ENCODE measurements at regions not wholly inside any gene's neighbourhood (a gene's known extent, or its start where the extent isn't known, plus 50 kb on each side); places are given as distances from the start of the nearest gene placed in this dataset.

GRCh38 chr22:48100685-48101417, 1338.4 kb downstream of the TBC1D22A start:
- POLR2A ChIA-PET, result no interaction called here
- intact Hi-C loops (cut with micrococcal nuclease; ENCODE audit: unreplicated experiment), result no loop called here

GRCh38 chr22:48099671-48100070, 1337.2 kb downstream of the TBC1D22A start:
- Histone ChIP-seq H3K9me3 (ENCODE audit: low read length) (no peaks in the 10 kb centered on the region), H4K20me1 (ENCODE audit: insufficient read depth, low read length) (no peaks in the 10 kb centered on the region), H3K27me3 (ENCODE audit: control insufficient read depth in 1 of 2, insufficient read depth in 2 of 2, low read length in 2 of 2) (peaks cover 1 to 51% of the 10 kb centered on the region in 2 experiments; a peak in 4 of 5 replicates), H3K9ac (ENCODE audit: insufficient read depth, low read depth, low read length) (no peak overlapping the region), H3K4me2 (ENCODE audit: low read depth, low read length) (no peak overlapping the region), H3K27ac (ENCODE audit: extremely low read length, insufficient read depth, low read length) (no peak overlapping the region), H3K4me1 (ENCODE audit: insufficient read depth, low read length) (no peaks in the 10 kb centered on the region), H3K79me2 (ENCODE audit: insufficient read depth, low read length) (no peaks in the 10 kb centered on the region), H3K4me3 (replicated peaks in 1 of 3; ENCODE audit: insufficient read depth in 1 of 3, low read depth in 2 of 3, low read length in 3 of 3) (no peak overlapping the region), H3K36me3 (replicated peaks in 1 of 2; ENCODE audit: control insufficient read depth in 1 of 2, insufficient read depth in 2 of 2, low read length in 2 of 2) (no peaks in the 10 kb centered on the region), H2AFZ (ENCODE audit: low read length) (no peak overlapping the region)
- ChIA-PET POLR2A (no interaction called here), CTCF (ENCODE audit: low intra/inter-chr PET ratio, low total read pairs) (no interaction called here)
- in situ Hi-C loops (cut with HindIII; ENCODE audit: extremely low pct_ligation_motif_present, low pct_unique_long_range_greater_than_20kb), result no loop called here
- FAIRE-seq (no peak), DNase-seq (ENCODE audit: low spot score) (no peak), ATAC-seq (no peak; the same call in 2 of the 3 replicates)
- BruUV-seq (replicated peaks), result no TSS peak
- 49% methylated on average over 5 of the region's 9 CpGs for WGBS (ENCODE audit: low lambda C conversion rate)
- intact Hi-C loops (cut with micrococcal nuclease; ENCODE audit: unreplicated experiment), result no loop called here
- TF ChIP-seq IRF9 (CRISPR knock-in tag; IDR thresholded peaks at IDR 0.05; ENCODE audit: borderline replicate concordance), result no peak
- no peak for TF ChIP-seq ARID3A (IDR thresholded peaks at IDR 0.05; ENCODE audit: low read depth, low read length)
- no peak for TF ChIP-seq KLF15 (CRISPR knock-in tag; IDR thresholded peaks at IDR 0.05; ENCODE audit: borderline replicate concordance)
- no peak for TF ChIP-seq ZNF660 (CRISPR knock-in tag; IDR thresholded peaks at IDR 0.05; ENCODE audit: borderline replicate concordance, low read depth)
- no peak for TF ChIP-seq ATF7-NPFF (CRISPR knock-in tag; IDR thresholded peaks at IDR 0.05; ENCODE audit: low read depth)
- no peak for TF ChIP-seq ZNF251 (CRISPR knock-in tag; IDR thresholded peaks at IDR 0.05)
- no peak for TF ChIP-seq ERF (CRISPR knock-in tag; IDR thresholded peaks at IDR 0.05)
- TF ChIP-seq MAZ (IDR thresholded peaks at IDR 0.05; ENCODE audit: borderline replicate concordance, low read depth, low read length), result no peak
- TF ChIP-seq MAZ (CRISPR knock-in tag; IDR thresholded peaks at IDR 0.05; ENCODE audit: low read depth), result no peak
- no peak for TF ChIP-seq UBTF (CRISPR knock-in tag; IDR thresholded peaks at IDR 0.05)
- TF ChIP-seq KDM5A (IDR thresholded peaks at IDR 0.05; ENCODE audit: borderline replicate concordance, low read length), result no peak

More at GRCh38 chr22:48100685-48101417, 1338.4 kb downstream of the TBC1D22A start:
- Histone ChIP-seq H4K20me1 (ENCODE audit: insufficient read depth, low read length) (no peaks in the 10 kb centered on the region), H3K9ac (ENCODE audit: insufficient read depth, low read depth, low read length) (no peak overlapping the region), H3K79me2 (ENCODE audit: insufficient read depth, low read length) (no peaks in the 10 kb centered on the region), H3K36me3 (replicated peaks in 1 of 2; ENCODE audit: control insufficient read depth in 1 of 2, insufficient read depth in 2 of 2, low read length in 2 of 2) (no peaks in the 10 kb centered on the region), H2AFZ (ENCODE audit: low read length) (no peak overlapping the region), H3K4me2 (ENCODE audit: low read depth, low read length) (no peak overlapping the region), H3K27me3 (ENCODE audit: control insufficient read depth in 1 of 2, insufficient read depth in 2 of 2, low read length in 2 of 2) (peaks cover 1 to 54% of the 10 kb centered on the region in 2 experiments; a peak in 4 of 5 replicates), H3K27ac (ENCODE audit: extremely low read length, insufficient read depth, low read length) (no peak overlapping the region), H3K4me1 (ENCODE audit: insufficient read depth, low read length) (no peaks in the 10 kb centered on the region), H3K4me3 (replicated peaks in 1 of 3; ENCODE audit: insufficient read depth in 1 of 3, low read depth in 2 of 3, low read length in 3 of 3) (no peak overlapping the region), H3K9me3 (ENCODE audit: low read length) (no peaks in the 10 kb centered on the region)
- in situ Hi-C loops (cut with HindIII; ENCODE audit: extremely low pct_ligation_motif_present, low pct_unique_long_range_greater_than_20kb), result no loop called here
- WGBS (ENCODE audit: low lambda C conversion rate), result 41% methylated on average over 6 of the region's 14 CpGs
- CTCF ChIA-PET (ENCODE audit: low intra/inter-chr PET ratio, low total read pairs), result no interaction called here
- no peak for TF ChIP-seq ZFP41 (CRISPR knock-in tag; IDR thresholded peaks at IDR 0.05; ENCODE audit: borderline replicate concordance)
- no peak for TF ChIP-seq ZNF775 (CRISPR knock-in tag; IDR thresholded peaks at IDR 0.05; ENCODE audit: borderline replicate concordance)
- no peak for TF ChIP-seq ZNF136 (CRISPR knock-in tag; IDR thresholded peaks at IDR 0.05; ENCODE audit: low read depth)
- no peak for TF ChIP-seq RFX1 (IDR thresholded peaks at IDR 0.05)
- TF ChIP-seq ZNF33A (CRISPR knock-in tag; IDR thresholded peaks at IDR 0.05; ENCODE audit: borderline replicate concordance), result no peak
- ATAC-seq (no peak), DNase-seq (ENCODE audit: low spot score) (no peak), FAIRE-seq (no peak)
- no TSS peak for BruUV-seq (replicated peaks)

Measured in HepG2 (cell line).